GM12878 (cell line): ENCODE measurements at regions not wholly inside any gene's neighbourhood (a gene's known extent, or its start where the extent isn't known, plus 50 kb on each side); places are given as distances from the start of the nearest gene placed in this dataset.

Source experiments
- ATAC-seq: fragments of 200-7000 bp; cut with Tn5 transposase; 3 replicates; pipeline ENCODE4 v1.9.1; 2020; ENCODE audit warnings: mild to moderate bottlenecking, moderate library complexity
- BruUV-seq: library from RNA; stranded (reverse); fragments of 400-500 nt; replicated peaks from 2 replicates; lab custom pipeline; 2021; lab: Mats Ljungman, UMichigan
- CTCF ChIA-PET: fragments of 300-600 bp; sonication (Branson Sonifier 250); formaldehyde crosslinking; extraction: SDS; loops from one replicate; lab custom pipeline; 2021; ENCODE audit warnings: inconsistent platforms; lab: Yijun Ruan, JAX
- POLR2A ChIA-PET: fragments of 350-600 bp; formaldehyde crosslinking; extraction: SDS; loops from one replicate; lab custom pipeline; 2021; ENCODE audit warnings: inconsistent platforms; lab: Charles Lee
- RAD21 ChIA-PET: fragments of 300-600 bp; sonication (Branson Sonifier 250); formaldehyde crosslinking; loops from one replicate; lab custom pipeline; 2023; ENCODE audit warnings: antibody characterized with exemption; ENCODE audit not compliant: unreplicated experiment; lab: Charles Lee
- SMC1A ChIA-PET: fragments of 300-600 bp; sonication (Branson Sonifier 250); formaldehyde crosslinking; loops from one replicate; lab custom pipeline; 2023; ENCODE audit not compliant: unreplicated experiment, uncharacterized antibody; lab: Charles Lee
- DNase-seq: peaks from one replicate; pipeline ENCODE4 v3.0.0-alpha.2; 2011; ENCODE audit warnings: low read depth, low spot score
- FAIRE-seq: peaks from 3 replicates; lab custom pipeline; 2011; peaks lifted over from hg19 to GRCh38; lab: Jason Lieb, UNC
- H2AFZ ChIP-seq: 2 replicates; pipeline ENCODE4 v1.6.0; 2011; ENCODE audit warnings: low read depth, low read length, control low read depth; ENCODE audit not compliant: control insufficient read depth
- H3K27ac ChIP-seq: 2 replicates; pipeline ENCODE4 v1.5.1; 2011; ENCODE audit warnings: control low read depth; ENCODE audit not compliant: control insufficient read depth, insufficient read depth
- H3K27me3 ChIP-seq, 2 experiments: replicated peaks in 1 of 2; 2 replicates each; pipeline versions ENCODE4 v1.6.0 to v1.6.1; 2011; ENCODE audit warnings: low read length in 1 of 2; ENCODE audit not compliant: control insufficient read depth in 2 of 2, insufficient read depth in 2 of 2
- H3K36me3 ChIP-seq, 2 experiments: 2 replicates each; pipeline ENCODE4 v1.5.1; 2011; ENCODE audit warnings: low read length in 1 of 2; ENCODE audit not compliant: control insufficient read depth in 2 of 2, insufficient read depth in 2 of 2
- H3K4me1 ChIP-seq: 2 replicates; pipeline ENCODE4 v1.6.1; 2011; ENCODE audit warnings: mild to moderate bottlenecking, low read length, moderate library complexity, mixed read lengths; ENCODE audit not compliant: control insufficient read depth, insufficient read depth
- H3K4me2 ChIP-seq: 2 replicates; pipeline ENCODE4 v1.6.0; 2011; ENCODE audit warnings: control low read depth; ENCODE audit not compliant: control insufficient read depth, insufficient read depth
- H3K4me3 ChIP-seq: fragments of 200-600 bp; sonication (generic); 2 replicates; pipeline ENCODE4 v1.5.1; 2016
- H3K79me2 ChIP-seq: 2 replicates; pipeline ENCODE4 v1.6.0; 2011; ENCODE audit warnings: low read length; ENCODE audit not compliant: control insufficient read depth, insufficient read depth
- H3K9ac ChIP-seq: 2 replicates; pipeline ENCODE4 v1.8.0; 2011; ENCODE audit warnings: low read length, control low read depth, mixed read lengths; ENCODE audit not compliant: control insufficient read depth, insufficient read depth
- H3K9me3 ChIP-seq: replicated peaks from 3 replicates; pipeline ENCODE4 v1.5.1; 2011; ENCODE audit warnings: mild to moderate bottlenecking, low read length; ENCODE audit not compliant: control insufficient read depth, insufficient read depth
- H4K20me1 ChIP-seq: 2 replicates; pipeline ENCODE4 v1.6.0; 2011; ENCODE audit not compliant: control insufficient read depth, insufficient read depth
- CHD1 ChIP-seq: IDR thresholded peaks from 2 replicates; pipeline ENCODE4 v1.6.1; 2012; ENCODE audit warnings: low read depth, low read length, improper control_type of control experiment
- DPF2 ChIP-seq: fragments of 450-650 bp; IDR thresholded peaks from 2 replicates; pipeline ENCODE4 v1.6.1; 2017; ENCODE audit warnings: mild to moderate bottlenecking
- HCFC1 ChIP-seq: fragments of 150-350 bp; IDR thresholded peaks from 2 replicates; pipeline ENCODE4 v1.6.1; 2014; ENCODE audit warnings: low read length
- MTA3 ChIP-seq: IDR thresholded peaks from 2 replicates; pipeline ENCODE4 v1.6.1; 2012; ENCODE audit warnings: low read length, inconsistent platforms, borderline replicate concordance
- NFIC ChIP-seq: IDR thresholded peaks from 2 replicates; pipeline ENCODE4 v1.6.1; 2012; ENCODE audit warnings: low read depth, mild to moderate bottlenecking, inconsistent platforms, low read length, moderate library complexity
- NFYB ChIP-seq: IDR thresholded peaks from 2 replicates; pipeline ENCODE4 v1.6.1; 2011; ENCODE audit warnings: low read depth, mild to moderate bottlenecking, low read length, improper control_type of control experiment, moderate library complexity; ENCODE audit not compliant: insufficient read depth
- RAD51 ChIP-seq: fragments of 450-650 bp; IDR thresholded peaks from 2 replicates; pipeline ENCODE4 v1.6.1; 2016; ENCODE audit warnings: moderate library complexity, mild to moderate bottlenecking, inconsistent platforms
- SMC3 ChIP-seq: IDR thresholded peaks from 2 replicates; pipeline ENCODE4 v1.6.1; 2011; ENCODE audit warnings: low read length, improper control_type of control experiment, borderline replicate concordance
- SPI1 ChIP-seq: IDR thresholded peaks from 2 replicates; pipeline ENCODE4 v1.6.1; 2011; ENCODE audit warnings: low read depth, mild to moderate bottlenecking, low read length, moderate library complexity, borderline replicate concordance; ENCODE audit not compliant: insufficient read depth
- STAT1 ChIP-seq: fragments of 450-650 bp; conservative IDR thresholded peaks from 2 replicates; pipeline ENCODE4 v1.6.1; 2014; ENCODE audit warnings: antibody characterized with exemption, mild to moderate bottlenecking
- TAF1 ChIP-seq: IDR thresholded peaks from 2 replicates; pipeline ENCODE4 v1.6.1; 2011; ENCODE audit warnings: mild to moderate bottlenecking, low read depth, low read length, borderline replicate concordance
- WGBS: methylation state at CpG from one replicate; pipeline ENCODE4 v1.1.6; 2016; ENCODE audit warnings: low lambda C conversion rate; ENCODE audit not compliant: insufficient replicate concordance, insufficient coverage; ENCODE audit errors: missing lambda C conversion rate; 5-methylcytosine and 5-hydroxymethylcytosine counted together
- in situ Hi-C: fragments of 300-500 bp; cut with MboI; formaldehyde crosslinking; loops from 9 replicates; pipeline ENCODE4 v1.14.3; 2018; ENCODE audit warnings: mixed read lengths
- intact Hi-C: fragments of 100-400 bp; cut with micrococcal nuclease; formaldehyde crosslinking; loops from one replicate; pipeline ENCODE4 v1.14.2; 2022; ENCODE audit not compliant: unreplicated experiment
- TF ChIP-seq, protein P1 (sequence below): IDR thresholded peaks from 2 replicates; pipeline ENCODE4 v1.6.1; 2011; ENCODE audit warnings: borderline replicate concordance, low read depth, mild to moderate bottlenecking, moderate library complexity, mixed read lengths, low read length; ENCODE audit not compliant: insufficient read depth; ENCODE audit errors: extremely low read length
- TF ChIP-seq, protein P2 (sequence below): fragments of 450-650 bp; IDR thresholded peaks from 2 replicates; pipeline ENCODE4 v1.6.1; 2017; ENCODE audit warnings: low read depth, mild to moderate bottlenecking, moderate library complexity
- TF ChIP-seq, protein P3 (sequence below): fragments of 450-650 bp; formaldehyde crosslinking; IDR thresholded peaks from 2 replicates; pipeline ENCODE4 v1.4.0; 2020; ENCODE audit warnings: mild to moderate bottlenecking, moderate library complexity

DNA sequence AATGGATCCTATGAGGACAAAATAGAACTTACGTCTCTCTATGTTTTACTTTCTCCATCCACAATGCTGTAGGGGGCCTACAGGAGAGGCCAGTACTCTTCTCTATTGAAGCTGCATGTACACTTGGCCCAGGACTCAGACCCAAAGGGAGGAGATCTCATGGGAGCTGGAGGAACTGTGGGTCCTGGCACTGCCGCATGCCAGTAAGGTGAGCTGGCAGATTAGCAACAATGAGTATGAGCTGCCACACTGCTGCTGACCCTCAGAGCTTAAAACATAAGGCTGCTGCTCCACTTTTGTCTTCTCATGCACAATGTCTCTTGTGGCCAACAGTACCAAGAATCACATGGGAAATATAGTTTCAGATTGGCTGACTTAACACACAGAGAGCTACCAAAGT is 57.8 kb upstream of the TBC1D5 start:
- Histone ChIP-seq H3K36me3 (no peaks in the 10 kb centered on the region), H3K79me2 (no peaks in the 10 kb centered on the region), H3K27ac (no peak overlapping the region), H3K9me3 (no peaks in the 10 kb centered on the region), H3K9ac (no peak overlapping the region), H3K4me2 (no peak overlapping the region), H3K27me3 (no peaks in the 10 kb centered on the region), H3K4me1 (no peaks in the 10 kb centered on the region), H3K4me3 (no peak overlapping the region), H4K20me1 (no peaks in the 10 kb centered on the region), H2AFZ (no peak overlapping the region)
- SMC1A ChIA-PET: interaction anchor here (1.0 to 2.1 kb wide), 7 partner anchors 10 to 304 kb away, joined by 3 to 13 read pairs (median 5); partner anchors contain the start of gene TBC1D5
- TF ChIP-seq MTA3 (no peak), SPI1 (no peak), STAT1 (no peak), HCFC1 (no peak), DPF2 (no peak), NFYB (no peak), CHD1 (no peak), NFIC (no peak), RAD51 (no peak), TAF1 (no peak), SMC3 (no peak)
- TF ChIP-seq, protein P1, sequence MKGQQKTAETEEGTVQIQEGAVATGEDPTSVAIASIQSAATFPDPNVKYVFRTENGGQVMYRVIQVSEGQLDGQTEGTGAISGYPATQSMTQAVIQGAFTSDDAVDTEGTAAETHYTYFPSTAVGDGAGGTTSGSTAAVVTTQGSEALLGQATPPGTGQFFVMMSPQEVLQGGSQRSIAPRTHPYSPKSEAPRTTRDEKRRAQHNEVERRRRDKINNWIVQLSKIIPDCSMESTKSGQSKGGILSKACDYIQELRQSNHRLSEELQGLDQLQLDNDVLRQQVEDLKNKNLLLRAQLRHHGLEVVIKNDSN: no peak
- TF ChIP-seq, protein P2, sequence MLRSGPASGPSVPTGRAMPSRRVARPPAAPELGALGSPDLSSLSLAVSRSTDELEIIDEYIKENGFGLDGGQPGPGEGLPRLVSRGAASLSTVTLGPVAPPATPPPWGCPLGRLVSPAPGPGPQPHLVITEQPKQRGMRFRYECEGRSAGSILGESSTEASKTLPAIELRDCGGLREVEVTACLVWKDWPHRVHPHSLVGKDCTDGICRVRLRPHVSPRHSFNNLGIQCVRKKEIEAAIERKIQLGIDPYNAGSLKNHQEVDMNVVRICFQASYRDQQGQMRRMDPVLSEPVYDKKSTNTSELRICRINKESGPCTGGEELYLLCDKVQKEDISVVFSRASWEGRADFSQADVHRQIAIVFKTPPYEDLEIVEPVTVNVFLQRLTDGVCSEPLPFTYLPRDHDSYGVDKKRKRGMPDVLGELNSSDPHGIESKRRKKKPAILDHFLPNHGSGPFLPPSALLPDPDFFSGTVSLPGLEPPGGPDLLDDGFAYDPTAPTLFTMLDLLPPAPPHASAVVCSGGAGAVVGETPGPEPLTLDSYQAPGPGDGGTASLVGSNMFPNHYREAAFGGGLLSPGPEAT: no peak
- TF ChIP-seq, protein P3, sequence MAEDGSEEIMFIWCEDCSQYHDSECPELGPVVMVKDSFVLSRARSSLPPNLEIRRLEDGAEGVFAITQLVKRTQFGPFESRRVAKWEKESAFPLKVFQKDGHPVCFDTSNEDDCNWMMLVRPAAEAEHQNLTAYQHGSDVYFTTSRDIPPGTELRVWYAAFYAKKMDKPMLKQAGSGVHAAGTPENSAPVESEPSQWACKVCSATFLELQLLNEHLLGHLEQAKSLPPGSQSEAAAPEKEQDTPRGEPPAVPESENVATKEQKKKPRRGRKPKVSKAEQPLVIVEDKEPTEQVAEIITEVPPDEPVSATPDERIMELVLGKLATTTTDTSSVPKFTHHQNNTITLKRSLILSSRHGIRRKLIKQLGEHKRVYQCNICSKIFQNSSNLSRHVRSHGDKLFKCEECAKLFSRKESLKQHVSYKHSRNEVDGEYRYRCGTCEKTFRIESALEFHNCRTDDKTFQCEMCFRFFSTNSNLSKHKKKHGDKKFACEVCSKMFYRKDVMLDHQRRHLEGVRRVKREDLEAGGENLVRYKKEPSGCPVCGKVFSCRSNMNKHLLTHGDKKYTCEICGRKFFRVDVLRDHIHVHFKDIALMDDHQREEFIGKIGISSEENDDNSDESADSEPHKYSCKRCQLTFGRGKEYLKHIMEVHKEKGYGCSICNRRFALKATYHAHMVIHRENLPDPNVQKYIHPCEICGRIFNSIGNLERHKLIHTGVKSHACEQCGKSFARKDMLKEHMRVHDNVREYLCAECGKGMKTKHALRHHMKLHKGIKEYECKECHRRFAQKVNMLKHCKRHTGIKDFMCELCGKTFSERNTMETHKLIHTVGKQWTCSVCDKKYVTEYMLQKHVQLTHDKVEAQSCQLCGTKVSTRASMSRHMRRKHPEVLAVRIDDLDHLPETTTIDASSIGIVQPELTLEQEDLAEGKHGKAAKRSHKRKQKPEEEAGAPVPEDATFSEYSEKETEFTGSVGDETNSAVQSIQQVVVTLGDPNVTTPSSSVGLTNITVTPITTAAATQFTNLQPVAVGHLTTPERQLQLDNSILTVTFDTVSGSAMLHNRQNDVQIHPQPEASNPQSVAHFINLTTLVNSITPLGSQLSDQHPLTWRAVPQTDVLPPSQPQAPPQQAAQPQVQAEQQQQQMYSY (CRISPR knock-in tag): no peak
- WGBS: 43% methylated on average over 2 of the region's 2 CpGs
- ATAC-seq (no peak), FAIRE-seq (no peak), DNase-seq (no peak)
- intact Hi-C loops: no loop called here
- CTCF ChIA-PET: interaction anchor here (1.2 to 1.4 kb wide), 5 partner anchors 9 to 155 kb away, joined by 3 to 10 read pairs (median 3); no protein-coding TSS in a partner anchor
- no TSS peak for BruUV-seq
- in situ Hi-C loops: no loop called here
- RAD21 ChIA-PET: interaction anchor here (0.7 to 2.2 kb wide), 4 partner anchors 40 to 157 kb away, joined by 4 to 6 read pairs (median 6); no protein-coding TSS in a partner anchor
- POLR2A ChIA-PET: interaction anchor here (0.6 to 1.3 kb wide), 3 partner anchors 48 to 243 kb away, joined by 3 to 8 read pairs (median 3); no protein-coding TSS in a partner anchor
